H1 (cell line): ENCODE measurements at regions not wholly inside any gene's neighbourhood (a gene's known extent, or its start where the extent isn't known, plus 50 kb on each side); places are given as distances from the start of the nearest gene placed in this dataset.

Experiments
- CTCF ChIA-PET: fragments of 300-600 bp; sonication (Branson Sonifier 250); formaldehyde crosslinking; loops from one replicate; lab custom pipeline; 2021; ENCODE audit not compliant: partially characterized antibody; lab: Charles Lee
- POLR2A ChIA-PET: fragments of 300-600 bp; sonication (Branson Sonifier 250); formaldehyde crosslinking; loops from one replicate; lab custom pipeline; 2021; ENCODE audit warnings: inconsistent platforms; ENCODE audit not compliant: partially characterized antibody; lab: Charles Lee
- DNase-seq, 2 experiments: peaks; one replicate each; pipeline versions ENCODE4 v3.0.0 to v3.0.0-alpha.2; 2010 to 2022; ENCODE audit warnings: low spot score in 2 of 2, low read depth in 1 of 2, mixed read lengths in 1 of 2
- FAIRE-seq: peaks from 2 replicates; lab custom pipeline; 2011; peaks lifted over from hg19 to GRCh38; lab: Jason Lieb, UNC
- H2AFZ ChIP-seq: 2 replicates; pipeline ENCODE4 v1.8.1; 2012; ENCODE audit warnings: low read length, inconsistent platforms
- H2AK5ac ChIP-seq: 2 replicates; pipeline ENCODE4 v1.6.1; 2013; ENCODE audit warnings: low read depth, low read length
- H2BK120ac ChIP-seq: replicated peaks from 2 replicates; pipeline ENCODE3; 2013; ENCODE audit warnings: low read depth, low read length, inconsistent platforms
- H2BK12ac ChIP-seq: 2 replicates; pipeline ENCODE4 v1.6.1; 2013; ENCODE audit warnings: low read depth, low read length
- H2BK15ac ChIP-seq: 2 replicates; pipeline ENCODE4 v1.6.1; 2013; ENCODE audit warnings: low read length
- H2BK20ac ChIP-seq: 2 replicates; pipeline ENCODE4 v1.6.1; 2013; ENCODE audit warnings: low read length
- H2BK5ac ChIP-seq: 2 replicates; pipeline ENCODE4 v1.6.1; 2013; ENCODE audit warnings: low read depth, low read length
- H3K14ac ChIP-seq: 2 replicates; pipeline ENCODE4 v1.6.1; 2013; ENCODE audit warnings: inconsistent platforms; ENCODE audit not compliant: insufficient read length
- H3K18ac ChIP-seq: 2 replicates; pipeline ENCODE4 v1.6.1; 2013; ENCODE audit warnings: low read length; ENCODE audit errors: extremely low read depth
- H3K23ac ChIP-seq: 2 replicates; pipeline ENCODE4 v1.6.1; 2013; ENCODE audit warnings: inconsistent platforms; ENCODE audit not compliant: insufficient read length
- H3K23me2 ChIP-seq: 2 replicates; pipeline ENCODE4 v1.6.1; 2013; ENCODE audit warnings: low read depth, low read length
- H3K27ac ChIP-seq: 2 replicates; pipeline ENCODE4 v1.6.1; 2011; ENCODE audit warnings: low read depth, low read length, inconsistent platforms
- H3K27me3 ChIP-seq, 4 experiments: replicated peaks in 1 of 4; 1 replicate in 1 of 4; 2 replicates in 3 of 4; pipeline versions ENCODE4 v1.6.1 to v1.8.1; 2011 to 2013; ENCODE audit warnings: low read length in 3 of 4, mild to moderate bottlenecking in 3 of 4, inconsistent platforms in 2 of 4, mixed read lengths in 2 of 4, moderate library complexity in 1 of 4; ENCODE audit not compliant: control insufficient read depth in 3 of 4, insufficient read depth in 3 of 4; ENCODE audit errors: extremely low read depth in 1 of 4
- H3K36me3 ChIP-seq, 4 experiments: 2 replicates each; pipeline versions ENCODE4 v1.6.1 to v1.8.1; 2011 to 2013; ENCODE audit warnings: mild to moderate bottlenecking in 4 of 4, low read length in 3 of 4, moderate library complexity in 2 of 4, control low read depth in 1 of 4, inconsistent platforms in 1 of 4; ENCODE audit not compliant: insufficient read depth in 4 of 4, control insufficient read depth in 2 of 4
- H3K4ac ChIP-seq: replicated peaks from 2 replicates; pipeline ENCODE3; 2013; ENCODE audit warnings: low read length, low read depth, mixed read lengths, inconsistent platforms; ENCODE audit not compliant: insufficient read length
- H3K4me1 ChIP-seq, 4 experiments: replicated peaks in 1 of 4; 1 replicate in 1 of 4; 2 replicates in 3 of 4; pipeline versions ENCODE4 v1.6.1 to v1.8.1; 2011 to 2013; ENCODE audit warnings: low read length in 3 of 4, inconsistent platforms in 2 of 4, mixed read lengths in 1 of 4; ENCODE audit not compliant: insufficient read depth in 4 of 4, control insufficient read depth in 3 of 4
- H3K4me2 ChIP-seq, 2 experiments: 2 replicates each; pipeline versions ENCODE4 v1.6.1 to v1.8.1; 2011 to 2013; ENCODE audit warnings: low read depth in 2 of 2, low read length in 2 of 2, control low read depth in 1 of 2, inconsistent platforms in 1 of 2, mild to moderate bottlenecking in 1 of 2; ENCODE audit not compliant: insufficient read depth in 1 of 2
- H3K4me3 ChIP-seq, 4 experiments: fragments of 200-600, 300-600 bp in 1 of 4; sonication (generic), shearing (Covaris generic), sonication (Bioruptor Twin) in 1 of 4; 2 replicates each; pipeline versions ENCODE4 v1.5.1 to v1.8.1; 2011 to 2016; ENCODE audit warnings: low read length in 4 of 4, low read depth in 3 of 4, control low read depth in 2 of 4, inconsistent platforms in 2 of 4, mild to moderate bottlenecking in 2 of 4, mixed read lengths in 1 of 4, moderate library complexity in 1 of 4; ENCODE audit not compliant: insufficient read depth in 2 of 4; ENCODE audit errors: extremely low read depth in 1 of 4
- H3K56ac ChIP-seq: replicated peaks from 2 replicates; pipeline ENCODE3; 2013; ENCODE audit warnings: low read depth, mild to moderate bottlenecking, mixed read lengths, low read length, inconsistent platforms; ENCODE audit not compliant: insufficient read length
- H3K79me1 ChIP-seq: 2 replicates; pipeline ENCODE4 v1.6.1; 2013; ENCODE audit warnings: low read depth, low read length, control low read depth
- H3K79me2 ChIP-seq, 2 experiments: 2 replicates each; pipeline versions ENCODE4 v1.6.1 to v1.8.1; 2012 to 2013; ENCODE audit warnings: low read length in 2 of 2, mild to moderate bottlenecking in 2 of 2, inconsistent platforms in 1 of 2; ENCODE audit not compliant: insufficient read depth in 2 of 2, control insufficient read depth in 1 of 2
- H3K9ac ChIP-seq, 4 experiments: replicated peaks in 1 of 4; 1 replicate in 1 of 4; 2 replicates in 3 of 4; pipeline versions ENCODE4 v1.6.1 to v1.8.1; 2011 to 2013; ENCODE audit warnings: low read depth in 3 of 4, low read length in 3 of 4, control low read depth in 2 of 4, mild to moderate bottlenecking in 2 of 4, moderate library complexity in 2 of 4, inconsistent platforms in 1 of 4; ENCODE audit errors: extremely low read depth in 1 of 4
- H3K9me3 ChIP-seq, 2 experiments: 2 replicates each; pipeline versions ENCODE4 v1.6.1 to v1.8.1; 2012 to 2013; ENCODE audit warnings: mild to moderate bottlenecking in 2 of 2, moderate library complexity in 2 of 2, control low read depth in 1 of 2, inconsistent platforms in 1 of 2, low read depth in 1 of 2, low read length in 1 of 2, mixed read lengths in 1 of 2; ENCODE audit not compliant: insufficient read depth in 2 of 2
- H4K20me1 ChIP-seq, 2 experiments: replicated peaks in 1 of 2; 2 replicates each; pipeline versions ENCODE3 to v1.8.1; 2011 to 2013; ENCODE audit warnings: inconsistent platforms in 2 of 2, low read length in 2 of 2, mild to moderate bottlenecking in 1 of 2; ENCODE audit not compliant: insufficient read depth in 2 of 2, control insufficient read depth in 1 of 2
- H4K5ac ChIP-seq: 2 replicates; pipeline ENCODE4 v1.6.1; 2013; ENCODE audit warnings: low read length, low read depth, mixed read lengths, inconsistent platforms; ENCODE audit not compliant: insufficient read length
- H4K8ac ChIP-seq: 2 replicates; pipeline ENCODE4 v1.8.0; 2013; ENCODE audit warnings: mild to moderate bottlenecking, moderate library complexity, low read length, inconsistent platforms; ENCODE audit not compliant: insufficient read depth; ENCODE audit errors: extremely low read depth
- H4K91ac ChIP-seq: replicated peaks from 2 replicates; pipeline ENCODE3; 2013; ENCODE audit warnings: low read length, mixed read lengths, inconsistent platforms; ENCODE audit not compliant: insufficient read length
- RXRA ChIP-seq: IDR thresholded peaks from 2 replicates; pipeline ENCODE4 v1.6.1; 2011; ENCODE audit warnings: low read depth, mild to moderate bottlenecking, low read length, moderate library complexity; ENCODE audit not compliant: insufficient read depth
- WGBS, 2 experiments: shearing (Covaris generic) in 1 of 2; methylation state at CpG; one replicate each; pipeline versions ENCODE4 v1.1.6 to v1.1.7; 2013 to 2015; ENCODE audit warnings: low lambda C conversion rate in 2 of 2, mixed read lengths in 2 of 2, inconsistent platforms in 1 of 2, low coverage in 1 of 2, missing lambda C conversion rate in 1 of 2; ENCODE audit not compliant: insufficient replicate concordance in 2 of 2, insufficient coverage in 1 of 2, insufficient read length in 1 of 2; ENCODE audit errors: extremely low coverage in 1 of 2, missing lambda C conversion rate in 1 of 2; 5-methylcytosine and 5-hydroxymethylcytosine counted together

GRCh38 chr10:130354976-130355795 is 219.0 kb downstream of the GLRX3 start:
- Histone ChIP-seq H3K27me3 (no peaks in the 10 kb centered on the region; a peak in 1 of 7 replicates), H3K14ac (no peak overlapping the region), H2BK12ac (no peak overlapping the region), H3K4me3 (no peak overlapping the region), H3K18ac (no peak overlapping the region), H2BK20ac (no peak overlapping the region), H4K8ac (no peak overlapping the region), H2AK5ac (no peak overlapping the region), H4K20me1 (no peaks in the 10 kb centered on the region), H3K9me3 (no peaks in the 10 kb centered on the region), H2BK120ac (no peak overlapping the region), H3K4me2 (no peak overlapping the region), H3K79me2 (no peaks in the 10 kb centered on the region), H3K23ac (no peak overlapping the region), H4K5ac (no peak overlapping the region), H2BK15ac (no peak overlapping the region), H2BK5ac (no peak overlapping the region), H3K9ac (no peak overlapping the region), H3K23me2 (no peaks in the 10 kb centered on the region), H4K91ac (no peak overlapping the region), H2AFZ (no peak overlapping the region), H3K36me3 (no peaks in the 10 kb centered on the region), H3K27ac (no peak overlapping the region), H3K79me1 (no peaks in the 10 kb centered on the region), H3K4me1 (0 out of 7 replicates have a peak, but pooled peaks cover 0 to 4% (median 0%) of the 10 kb centered on the region in 4 experiments), H3K4ac (no peak overlapping the region), H3K56ac (no peak overlapping the region)
- FAIRE-seq (no peak), DNase-seq (no peak)
- POLR2A ChIA-PET, result no interaction called here
- WGBS, 2 experiments, result 87% methylated on average over 20 of the region's 20 CpGs; no CpG with 5 or more reads in 1 of the 2 experiments
- CTCF ChIA-PET, result interaction anchor here (0.8 to 1.6 kb wide), 6 partner anchors 9 to 155 kb away, joined by 3 to 4 read pairs (median 3); no protein-coding TSS in a partner anchor
- TF ChIP-seq RXRA, result no peak
